K562 (cell line): ENCODE measurements at regions not wholly inside any gene's neighbourhood (a gene's known extent, or its start where the extent isn't known, plus 50 kb on each side); places are given as distances from the start of the nearest gene placed in this dataset.

Experiments
- ATAC-seq: fragments of 200-7000 bp; cut with Tn5 transposase; 3 replicates; pipeline ENCODE4 v1.9.1; 2020; ENCODE audit warnings: moderate library complexity
- BruUV-seq: library from RNA; stranded (reverse); fragments of 400-500 nt; replicated peaks from 2 replicates; lab custom pipeline; 2021; lab: Mats Ljungman, UMichigan
- CTCF ChIA-PET: fragments of 300-600 bp; formaldehyde crosslinking; extraction: SDS; loops from one replicate; lab custom pipeline; 2021; ENCODE audit warnings: low intra/inter-chr PET ratio; lab: Yijun Ruan, JAX
- POLR2A ChIA-PET: fragments of 300-600, 350-650 bp; sonication (Branson Sonifier 250); formaldehyde crosslinking; extraction: SDS; loops from one replicate; lab custom pipeline; 2021; ENCODE audit warnings: antibody characterized with exemption, inconsistent platforms; lab: Yijun Ruan, JAX
- DNase-seq, 4 experiments: peaks; one replicate each; pipeline versions ENCODE4 v3.0.0 to v3.0.0-alpha.2; 2011 to 2018; ENCODE audit warnings: low spot score in 3 of 4, mixed read lengths in 3 of 4; ENCODE audit errors: extremely low read depth in 1 of 4
- FAIRE-seq: peaks from 2 replicates; lab custom pipeline; 2011; peaks lifted over from hg19 to GRCh38; lab: Jason Lieb, UNC
- H2AFZ ChIP-seq: 2 replicates; pipeline ENCODE4 v1.6.0; 2011; ENCODE audit warnings: low read depth, low read length, control low read depth, inconsistent platforms
- H3K27ac ChIP-seq: fragments of 200-600 bp; 3 replicates; pipeline ENCODE4 v1.8.0; 2011; ENCODE audit warnings: low read depth, mild to moderate bottlenecking, control low read depth, inconsistent platforms, low read length, moderate library complexity, mixed read lengths; ENCODE audit errors: extremely low read depth
- H3K27me3 ChIP-seq, 2 experiments: fragments of 300-600 bp in 1 of 2; 2 replicates in 1 of 2; 3 replicates in 1 of 2; pipeline versions ENCODE4 v1.6.0 to v1.8.0; 2011; ENCODE audit warnings: inconsistent platforms in 2 of 2, low read length in 2 of 2, mild to moderate bottlenecking in 1 of 2, mixed read lengths in 1 of 2, moderate library complexity in 1 of 2; ENCODE audit not compliant: control insufficient read depth in 2 of 2, insufficient read depth in 2 of 2
- H3K36me3 ChIP-seq: fragments of 300-600 bp; 3 replicates; pipeline ENCODE4 v1.8.0; 2011; ENCODE audit warnings: mild to moderate bottlenecking, low read length, inconsistent platforms; ENCODE audit not compliant: control insufficient read depth, insufficient read depth
- H3K4me1 ChIP-seq, 2 experiments: fragments of 200-600 bp in 1 of 2; replicated peaks in 1 of 2; 2 replicates in 1 of 2; 3 replicates in 1 of 2; pipeline versions ENCODE4 v1.5.1 to v1.8.0; 2011; ENCODE audit warnings: inconsistent platforms in 2 of 2, low read length in 2 of 2, mild to moderate bottlenecking in 1 of 2, mixed read lengths in 1 of 2, moderate library complexity in 1 of 2; ENCODE audit not compliant: control insufficient read depth in 2 of 2, insufficient read depth in 2 of 2
- H3K4me2 ChIP-seq: 2 replicates; pipeline ENCODE4 v1.6.1; 2011; ENCODE audit warnings: low read length, control low read depth, inconsistent platforms, mixed read lengths; ENCODE audit not compliant: insufficient read depth
- H3K4me3 ChIP-seq: fragments of 200-600 bp; sonication (generic), shearing (Covaris generic); 2 replicates; pipeline ENCODE4 v1.5.1; 2016; ENCODE audit warnings: control low read depth, inconsistent platforms
- H3K79me2 ChIP-seq: fragments of 200-600 bp; 3 replicates; pipeline ENCODE4 v1.8.0; 2011; ENCODE audit warnings: low read length, inconsistent platforms; ENCODE audit not compliant: control insufficient read depth, insufficient read depth
- H3K9ac ChIP-seq, 2 experiments: 2 replicates each; pipeline versions ENCODE4 v1.6.0 to v1.6.1; 2011; ENCODE audit warnings: low read depth in 2 of 2, low read length in 2 of 2, control low read depth in 1 of 2, inconsistent platforms in 1 of 2, mild to moderate bottlenecking in 1 of 2, mixed read lengths in 1 of 2; ENCODE audit not compliant: insufficient read depth in 1 of 2
- H3K9me1 ChIP-seq: one replicate; pipeline ENCODE4 v1.6.0; 2011; ENCODE audit warnings: inconsistent platforms, mild to moderate bottlenecking, low read length, moderate library complexity; ENCODE audit not compliant: control insufficient read depth, insufficient read depth
- H3K9me3 ChIP-seq: replicated peaks from 2 replicates; pipeline ENCODE4 v1.5.1; 2011; ENCODE audit warnings: low read depth, low read length, inconsistent platforms; ENCODE audit not compliant: control insufficient read depth, insufficient read depth
- H4K20me1 ChIP-seq: replicated peaks from 2 replicates; pipeline ENCODE4 v1.6.1; 2011; ENCODE audit warnings: low read length, inconsistent platforms, mixed read lengths; ENCODE audit not compliant: control insufficient read depth, insufficient read depth
- C11orf30 ChIP-seq: fragments of 450-650 bp; IDR thresholded peaks from 2 replicates; pipeline ENCODE4 v1.6.1; 2016; ENCODE audit warnings: low read depth, mild to moderate bottlenecking
- ELF1 ChIP-seq: fragments of 200-800 bp; sonication (Bioruptor generic); IDR thresholded peaks from 2 replicates; pipeline ENCODE4 v1.6.1; 2016; ENCODE audit warnings: missing genetic modification characterization, missing compliant biosample characterization
- HOXB6 ChIP-seq: fragments of 250-450 bp; sonication (Bioruptor Pico); IDR thresholded peaks from 2 replicates; pipeline ENCODE4 v1.5.1; 2022; ENCODE audit warnings: mild to moderate bottlenecking, borderline replicate concordance
- ILF3 ChIP-seq: fragments of 450-650 bp; IDR thresholded peaks from 2 replicates; pipeline ENCODE4 v1.6.1; 2018; ENCODE audit warnings: antibody characterized with exemption, mild to moderate bottlenecking, moderate library complexity, borderline replicate concordance
- KDM4B ChIP-seq, 2 experiments: fragments of 450-650 bp in 1 of 2; sonication (generic) in 1 of 2; IDR thresholded peaks; 2 replicates each; pipeline ENCODE4 v1.6.1; 2016 to 2017; ENCODE audit warnings: borderline replicate concordance in 2 of 2, antibody characterized with exemption in 1 of 2, low read depth in 1 of 2, mild to moderate bottlenecking in 1 of 2
- RBM25 ChIP-seq: fragments of 200-400 bp; formaldehyde crosslinking; IDR thresholded peaks from 2 replicates; pipeline ENCODE4 v1.6.1; 2018; ENCODE audit warnings: low read length, low read depth, moderate library complexity; ENCODE audit not compliant: severe bottlenecking
- ZNF584 ChIP-seq: fragments of 200-800 bp; sonication (Bioruptor generic); IDR thresholded peaks from 2 replicates; pipeline ENCODE4 v1.6.1; 2016; ENCODE audit warnings: low read depth, mild to moderate bottlenecking, missing genetic modification characterization, missing compliant biosample characterization
- WGBS: fragments of 100-300 bp; shearing (Covaris generic); methylation state at CpG from one replicate; pipeline ENCODE4 v1.1.6; 2016; ENCODE audit warnings: low coverage, mixed read lengths; ENCODE audit not compliant: insufficient coverage; ENCODE audit errors: missing lambda C conversion rate; 5-methylcytosine and 5-hydroxymethylcytosine counted together
- in situ Hi-C: fragments of 300-500 bp; cut with MboI; formaldehyde crosslinking; loops from 4 replicates; pipeline ENCODE4 v1.15.0; 2018; ENCODE audit warnings: inconsistent platforms, mixed read lengths
- intact Hi-C: fragments of 100-400 bp; cut with micrococcal nuclease; formaldehyde crosslinking; loops from 2 replicates; pipeline ENCODE4 v1.14.2; 2022
- TF ChIP-seq, protein P1 (sequence below): fragments of 250-450 bp; sonication (Bioruptor Pico); IDR thresholded peaks from 2 replicates; pipeline ENCODE4 v1.5.0; 2021; ENCODE audit warnings: mild to moderate bottlenecking, moderate library complexity
- TF ChIP-seq, protein P2 (sequence below): sonication (generic); formaldehyde crosslinking; IDR thresholded peaks from 2 replicates; pipeline ENCODE4 v1.8.1; 2022; ENCODE audit warnings: missing genetic modification reagents
- TF ChIP-seq, protein P3 (sequence below), 2 experiments: IDR thresholded peaks in 1 of 2; conservative IDR thresholded peaks in 1 of 2; 2 replicates each; pipeline ENCODE4 v1.6.1; 2016; ENCODE audit warnings: low read depth in 2 of 2, mild to moderate bottlenecking in 1 of 2, missing compliant biosample characterization in 1 of 2, missing genetic modification characterization in 1 of 2, moderate library complexity in 1 of 2

DNA sequence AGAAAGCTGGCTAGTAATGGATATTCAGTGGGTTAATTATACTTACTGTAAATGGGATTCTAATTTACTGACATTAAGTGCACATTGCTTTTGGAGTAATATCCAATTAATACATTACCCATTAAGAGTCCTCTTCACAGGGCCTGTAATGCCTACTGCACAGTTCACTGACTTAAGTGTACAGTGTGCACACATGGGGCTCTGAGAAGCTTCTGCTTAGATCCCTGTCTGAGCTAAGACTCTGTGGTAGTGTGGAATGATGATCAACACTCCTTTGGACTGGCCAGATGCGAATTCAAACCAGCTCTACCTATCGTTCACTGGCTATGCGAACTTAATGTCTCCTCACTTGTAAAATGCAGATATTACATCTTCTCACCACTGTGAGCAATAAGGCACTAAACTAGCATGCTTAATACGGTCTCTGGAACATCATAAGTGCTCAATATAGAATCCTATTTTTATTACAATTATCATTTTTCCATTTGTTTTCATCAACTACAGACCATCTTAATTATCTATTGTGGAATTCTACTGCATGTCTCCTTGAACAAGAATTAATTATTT is 53.8 kb upstream of the SEC61G start:
- H2AFZ ChIP-seq, result no peak overlapping the region
- CTCF ChIA-PET, result no interaction called here
- H3K4me3 ChIP-seq, result no peak overlapping the region
- 1% methylated on average over 4 of the region's 4 CpGs for WGBS
- H3K27me3 ChIP-seq, result no peaks in the 10 kb centered on the region; a peak in 1 of 5 replicates
- H3K9me3 ChIP-seq, result no peaks in the 10 kb centered on the region
- no peaks in the 10 kb centered on the region for H3K9me1 ChIP-seq
- ATAC-seq (no peak), DNase-seq (no peak), FAIRE-seq (no peak)
- H3K79me2 ChIP-seq, result no peaks in the 10 kb centered on the region
- H3K4me2 ChIP-seq, result no peak overlapping the region
- H3K36me3 ChIP-seq, result no peaks in the 10 kb centered on the region
- BruUV-seq, result no TSS peak
- no peak overlapping the region for H3K9ac ChIP-seq
- intact Hi-C loops, result no loop called here
- no peaks in the 10 kb centered on the region for H4K20me1 ChIP-seq
- in situ Hi-C loops, result no loop called here
- H3K4me1 ChIP-seq, result no peaks in the 10 kb centered on the region
- POLR2A ChIA-PET, result no interaction called here
- no peak overlapping the region for H3K27ac ChIP-seq
- TF ChIP-seq HOXB6 (no peak), ILF3 (no peak), RBM25 (no peak), ELF1 (tag) (no peak), C11orf30 (no peak), KDM4B (IDR thresholded peaks at IDR 0.05; ENCODE audit: borderline replicate concordance in 2 of 2, low read depth in 1 of 2) (no peak), ZNF584 (CRISPR knock-in tag) (no peak)
- TF ChIP-seq, protein P1, sequence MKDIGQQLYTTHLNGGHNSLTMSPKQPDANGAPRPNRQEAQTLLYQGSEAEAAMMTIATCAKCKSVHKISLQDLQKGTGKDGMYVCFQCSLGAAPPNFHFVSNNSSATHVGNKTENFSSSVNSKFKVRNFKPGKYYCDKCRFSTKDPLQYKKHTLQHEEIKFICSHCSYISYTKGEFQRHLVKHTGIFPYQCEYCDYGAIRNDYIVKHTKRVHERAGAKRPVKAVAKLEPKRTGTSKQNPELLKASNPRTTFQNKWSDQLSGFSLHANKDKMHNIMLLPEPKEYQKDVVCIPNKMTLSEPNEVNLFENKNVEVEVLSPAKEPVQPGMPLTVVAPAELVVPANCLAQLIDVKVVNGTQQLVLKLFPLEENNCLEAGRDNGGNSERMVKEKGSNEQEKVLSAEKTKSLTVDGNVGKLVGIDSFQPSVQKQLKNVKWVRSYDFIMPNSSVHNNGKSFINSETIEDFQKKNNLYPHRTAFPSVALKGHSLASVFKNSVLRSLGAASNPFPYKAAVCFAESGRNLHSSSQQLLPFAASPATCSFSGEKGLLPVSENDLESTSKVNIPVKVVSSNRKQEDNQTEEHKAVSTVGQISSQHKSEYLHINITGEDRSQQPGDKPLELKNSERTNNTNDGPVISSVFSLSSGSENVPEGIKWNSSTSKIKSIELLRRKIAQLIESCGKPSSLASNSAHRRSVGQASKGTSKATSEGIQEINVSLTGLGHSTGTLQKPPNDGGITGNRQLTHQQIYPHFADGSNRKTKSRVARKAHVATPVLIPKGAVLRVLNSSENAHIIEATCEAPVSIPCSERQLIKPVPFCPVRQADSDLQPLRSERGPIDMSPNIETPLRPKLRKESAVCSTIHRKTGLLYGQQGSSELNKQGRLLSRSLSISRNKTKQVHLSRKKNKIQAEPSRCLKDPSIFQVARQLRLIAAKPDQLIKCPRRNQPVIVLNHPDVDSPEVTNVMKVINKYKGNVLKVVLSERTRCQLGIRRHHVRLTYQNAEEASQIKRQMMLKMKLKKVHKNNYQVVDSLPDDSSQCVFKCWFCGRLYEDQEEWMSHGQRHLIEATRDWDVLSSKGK (CRISPR knock-in tag), result no peak
- TF ChIP-seq, protein P2, sequence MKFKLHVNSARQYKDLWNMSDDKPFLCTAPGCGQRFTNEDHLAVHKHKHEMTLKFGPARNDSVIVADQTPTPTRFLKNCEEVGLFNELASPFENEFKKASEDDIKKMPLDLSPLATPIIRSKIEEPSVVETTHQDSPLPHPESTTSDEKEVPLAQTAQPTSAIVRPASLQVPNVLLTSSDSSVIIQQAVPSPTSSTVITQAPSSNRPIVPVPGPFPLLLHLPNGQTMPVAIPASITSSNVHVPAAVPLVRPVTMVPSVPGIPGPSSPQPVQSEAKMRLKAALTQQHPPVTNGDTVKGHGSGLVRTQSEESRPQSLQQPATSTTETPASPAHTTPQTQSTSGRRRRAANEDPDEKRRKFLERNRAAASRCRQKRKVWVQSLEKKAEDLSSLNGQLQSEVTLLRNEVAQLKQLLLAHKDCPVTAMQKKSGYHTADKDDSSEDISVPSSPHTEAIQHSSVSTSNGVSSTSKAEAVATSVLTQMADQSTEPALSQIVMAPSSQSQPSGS (CRISPR knock-in tag), result no peak
- TF ChIP-seq, protein P3, sequence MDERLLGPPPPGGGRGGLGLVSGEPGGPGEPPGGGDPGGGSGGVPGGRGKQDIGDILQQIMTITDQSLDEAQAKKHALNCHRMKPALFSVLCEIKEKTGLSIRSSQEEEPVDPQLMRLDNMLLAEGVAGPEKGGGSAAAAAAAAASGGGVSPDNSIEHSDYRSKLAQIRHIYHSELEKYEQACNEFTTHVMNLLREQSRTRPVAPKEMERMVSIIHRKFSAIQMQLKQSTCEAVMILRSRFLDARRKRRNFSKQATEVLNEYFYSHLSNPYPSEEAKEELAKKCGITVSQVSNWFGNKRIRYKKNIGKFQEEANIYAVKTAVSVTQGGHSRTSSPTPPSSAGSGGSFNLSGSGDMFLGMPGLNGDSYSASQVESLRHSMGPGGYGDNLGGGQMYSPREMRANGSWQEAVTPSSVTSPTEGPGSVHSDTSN (CRISPR knock-in tag; IDR thresholded peaks at IDR 0.05; ENCODE audit: low read depth), result no peak
- TF ChIP-seq, protein P3 (tag; conservative IDR thresholded peaks at IDR 0.05; ENCODE audit: low read depth), result no peak
